Transverse colon (tissue), 4 donors: ENCODE measurements at regions not wholly inside any gene's neighbourhood (a gene's known extent, or its start where the extent isn't known, plus 50 kb on each side); places are given as distances from the start of the nearest gene placed in this dataset.
A peak's percentile ranks its signal among the peaks of the same experiment; 100 is the strongest.

ENCODE experiments used
- DNase-seq: peaks from one replicate; pipeline ENCODE4 v3.0.0-alpha.2; 2019
- H3K27ac ChIP-seq, 4 donors: fragments of 200-600 bp; sonication (generic); 2 replicates each; pipeline ENCODE4 v1.5.1; 2016 to 2018; ENCODE audit warnings: inconsistent platforms in 4 of 4
- H3K27me3 ChIP-seq: fragments of 200-600 bp; sonication (generic); 2 replicates; pipeline ENCODE4 v1.5.1; 2017; ENCODE audit warnings: inconsistent platforms
- H3K36me3 ChIP-seq, 4 donors: fragments of 200-600 bp; sonication (generic); 2 replicates each; pipeline ENCODE4 v1.5.1; 2017 to 2019; ENCODE audit warnings: inconsistent platforms in 4 of 4
- H3K4me1 ChIP-seq, 4 donors: fragments of 200-600 bp; sonication (generic); 2 replicates each; pipeline ENCODE4 v1.5.1; 2017 to 2020; ENCODE audit warnings: inconsistent platforms in 4 of 4
- H3K4me3 ChIP-seq, 4 donors: fragments of 200-600 bp; sonication (generic); 1 replicate in 1 of 4; 2 replicates in 3 of 4; pipeline versions ENCODE4 v1.5.1 to v1.6.1; 2017 to 2019; ENCODE audit warnings: inconsistent platforms in 4 of 4
- H3K9me3 ChIP-seq, 2 donors: fragments of 200-600 bp; sonication (generic); 2 replicates each; pipeline ENCODE4 v1.5.1; 2017 to 2019; ENCODE audit warnings: inconsistent platforms in 2 of 2
- EP300 ChIP-seq: sonication (generic); formaldehyde crosslinking; IDR thresholded peaks from one replicate; pipeline ENCODE4 v1.6.1; 2017; ENCODE audit warnings: antibody characterized with exemption, low read depth
- POLR2A ChIP-seq: fragments of 450-650 bp; IDR thresholded peaks from one replicate; pipeline ENCODE4 v1.6.1; 2016; ENCODE audit warnings: antibody characterized with exemption, mild to moderate bottlenecking, moderate library complexity
- POLR2AphosphoS5 ChIP-seq, 3 donors: sonication (generic); formaldehyde crosslinking; IDR thresholded peaks; one replicate each; pipeline ENCODE4 v1.6.1; 2016; ENCODE audit warnings: antibody characterized with exemption in 3 of 3
- WGBS, 2 donors: methylation state at CpG; one replicate each; pipeline ENCODE4 v1.1.5; 2018; ENCODE audit warnings: low coverage in 1 of 2; 5-methylcytosine and 5-hydroxymethylcytosine counted together
- in situ Hi-C, 4 donors: fragments of 200-750 bp; cut with MboI; loops; one replicate each; pipeline versions ENCODE4 v1.15.0 to v1.15.1; 2017; ENCODE audit warnings: low sequenced_read_pairs in 3 of 4, low pct_ligation_motif_present in 1 of 4, low pct_unique_long_range_greater_than_20kb in 1 of 4
- intact Hi-C: fragments of 100-400 bp; cut with DNase I; formaldehyde crosslinking; loops from one replicate; pipeline ENCODE4 v1.15.1; 2023; ENCODE audit warnings: low total_unique reads
- TF ChIP-seq, protein P1 (sequence below), 5 experiments: fragments of 200-600 bp in 3 of 5; fragments of 450-650 bp in 2 of 5; sonication (generic) in 3 of 5; IDR thresholded peaks; 1 replicate in 2 of 5; 2 replicates in 3 of 5; pipeline ENCODE4 v1.5.1; 2016 to 2017; ENCODE audit warnings: antibody characterized with exemption in 5 of 5, inconsistent platforms in 3 of 5, mild to moderate bottlenecking in 2 of 5, moderate library complexity in 1 of 5

DNA sequence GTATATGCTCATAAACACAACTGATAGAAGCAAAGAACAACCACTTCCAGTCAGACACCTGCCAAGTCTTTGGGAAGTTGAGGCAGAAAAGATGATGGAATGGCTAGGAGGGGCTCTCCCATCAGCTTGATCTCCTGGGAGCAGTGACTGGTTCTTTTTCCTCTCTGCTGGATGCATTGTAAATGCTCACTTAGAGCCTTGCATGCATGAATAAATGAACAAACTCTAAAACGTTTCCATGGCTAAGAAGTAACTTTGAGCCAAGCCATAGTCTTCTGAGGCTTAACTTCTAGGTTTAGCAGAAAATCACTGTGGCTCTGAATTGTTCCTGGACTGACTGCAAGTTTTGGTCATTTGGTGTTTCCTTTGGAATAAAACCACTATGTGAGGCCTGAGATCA lies 166.4 kb upstream of the CITED2 start:
- no peak for DNase-seq
- in situ Hi-C loops (no loop called here), intact Hi-C loops (no loop called here)
- Histone ChIP-seq H3K9me3 (no peaks in the 10 kb centered on the region), H3K27ac (peak overlapping the region in 3 of 4 donors; percentile 62 to 69 (median 63)), H3K4me3 (no peak overlapping the region), H3K36me3 (no peaks in the 10 kb centered on the region), H3K27me3 (no peaks in the 10 kb centered on the region), H3K4me1 (peaks cover 7 to 50% (median 29%) of the 10 kb centered on the region in 4 donors)
- TF ChIP-seq, protein P1, sequence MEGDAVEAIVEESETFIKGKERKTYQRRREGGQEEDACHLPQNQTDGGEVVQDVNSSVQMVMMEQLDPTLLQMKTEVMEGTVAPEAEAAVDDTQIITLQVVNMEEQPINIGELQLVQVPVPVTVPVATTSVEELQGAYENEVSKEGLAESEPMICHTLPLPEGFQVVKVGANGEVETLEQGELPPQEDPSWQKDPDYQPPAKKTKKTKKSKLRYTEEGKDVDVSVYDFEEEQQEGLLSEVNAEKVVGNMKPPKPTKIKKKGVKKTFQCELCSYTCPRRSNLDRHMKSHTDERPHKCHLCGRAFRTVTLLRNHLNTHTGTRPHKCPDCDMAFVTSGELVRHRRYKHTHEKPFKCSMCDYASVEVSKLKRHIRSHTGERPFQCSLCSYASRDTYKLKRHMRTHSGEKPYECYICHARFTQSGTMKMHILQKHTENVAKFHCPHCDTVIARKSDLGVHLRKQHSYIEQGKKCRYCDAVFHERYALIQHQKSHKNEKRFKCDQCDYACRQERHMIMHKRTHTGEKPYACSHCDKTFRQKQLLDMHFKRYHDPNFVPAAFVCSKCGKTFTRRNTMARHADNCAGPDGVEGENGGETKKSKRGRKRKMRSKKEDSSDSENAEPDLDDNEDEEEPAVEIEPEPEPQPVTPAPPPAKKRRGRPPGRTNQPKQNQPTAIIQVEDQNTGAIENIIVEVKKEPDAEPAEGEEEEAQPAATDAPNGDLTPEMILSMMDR (IDR thresholded peaks at IDR 0.05) = no peak
- no peak for TF ChIP-seq POLR2A
- 79% methylated on average over 1 of the region's 1 CpG; no CpG with 5 or more reads in 1 of the 2 donors for WGBS, 2 donors

GRCh38 chr6:139540276-139540675 lies 165.8 kb upstream of the CITED2 start:
- peak overlapping the region; percentile 57 to 69 (median 62) for H3K27ac ChIP-seq
- H3K4me1 ChIP-seq = peaks cover 7 to 50% (median 24%) of the 10 kb centered on the region in 4 donors
- no peaks in the 10 kb centered on the region for H3K36me3 ChIP-seq
- H3K9me3 ChIP-seq = no peaks in the 10 kb centered on the region
- peak; percentile 35 for DNase-seq
- WGBS, 2 donors = 69 to 76% methylated on average over 2 to 5 of the region's 5 CpGs
- H3K27me3 ChIP-seq = no peaks in the 10 kb centered on the region
- in situ Hi-C loops (no loop called here), intact Hi-C loops (no loop called here)
- H3K4me3 ChIP-seq = no peak overlapping the region
- TF ChIP-seq, protein P1 (IDR thresholded peaks at IDR 0.05) = no peak
- TF ChIP-seq EP300 (no peak), POLR2A (no peak), POLR2AphosphoS5 (IDR thresholded peaks at IDR 0.05) (no peak)

- in situ Hi-C loops = loop anchor here in 1 of 4 donors (10.0 kb wide), 1 partner anchor 165 kb away; the partner anchor contains the start of gene CITED2
- peak; percentile 42 for DNase-seq
- Histone ChIP-seq H3K9me3 (no peaks in the 10 kb centered on the region), H3K27me3 (no peaks in the 10 kb centered on the region), H3K36me3 (no peaks in the 10 kb centered on the region), H3K4me1 (peaks cover 8 to 50% (median 23%) of the 10 kb centered on the region in 4 donors), H3K4me3 (peak overlapping the region in 1 of 4 donors; percentile 2), H3K27ac (peak overlapping the region; percentile 57 to 69 (median 62))
- TF ChIP-seq EP300 = no peak
- peak; percentile 14 to 40 (median 29) for TF ChIP-seq POLR2AphosphoS5 (IDR thresholded peaks at IDR 0.05)
- TF ChIP-seq, protein P1 (IDR thresholded peaks at IDR 0.05) = no peak
- no peak for TF ChIP-seq POLR2A
- intact Hi-C loops = no loop called here
- WGBS, 2 donors = 67% methylated on average over 12 of the region's 12 CpGs; no CpG with 5 or more reads in 1 of the 2 donors
Measured at GRCh38 chr6:139539852-139540251, 165.4 kb upstream of the CITED2 start.

- in situ Hi-C loops = loop anchor here in 1 of 4 donors (10.0 kb wide), 1 partner anchor 164 kb away; the partner anchor contains the start of gene CITED2
- intact Hi-C loops = no loop called here
- H3K27ac ChIP-seq = peak overlapping the region in 3 of 4 donors; percentile 78 to 87 (median 84)
- TF ChIP-seq POLR2AphosphoS5 (IDR thresholded peaks at IDR 0.05) = no peak
- TF ChIP-seq POLR2A = no peak
- TF ChIP-seq, protein P1 (IDR thresholded peaks at IDR 0.05) = no peak
- TF ChIP-seq EP300 = no peak
- no peaks in the 10 kb centered on the region for H3K27me3 ChIP-seq
- H3K4me1 ChIP-seq = peaks cover 23 to 63% (median 36%) of the 10 kb centered on the region in 4 donors
- H3K4me3 ChIP-seq = no peak overlapping the region
- 91 to 100% methylated on average over 3 to 7 of the region's 7 CpGs for WGBS, 2 donors
- no peak for DNase-seq
- no peaks in the 10 kb centered on the region for H3K36me3 ChIP-seq
- no peaks in the 10 kb centered on the region for H3K9me3 ChIP-seq
Measured at GRCh38 chr6:139538366-139538765, 163.9 kb upstream of the CITED2 start.
